ENCODE measurements at regions not wholly inside any gene's neighbourhood (a gene's known extent, or its start where the extent isn't known, plus 50 kb on each side); places are given as distances from the start of the nearest gene placed in this dataset.

- TF ChIP-seq GATA2 (IDR thresholded peaks at IDR 0.05; ENCODE audit: low read depth, low read length), result no peak
Measured at GRCh38 chr15:34700891-34701427, 53.8 kb downstream of the GJD2 start.

- TF ChIP-seq GATA2 (IDR thresholded peaks at IDR 0.05; ENCODE audit: low read depth, low read length) (no peak), GATA3 (IDR thresholded peaks at IDR 0.05; ENCODE audit: low read depth, low read length) (no peak)
Measured at GRCh38 chr15:34699968-34700640, 54.7 kb downstream of the GJD2 start.

GRCh38 chr15:34696506-34696905 is 58.3 kb downstream of the GJD2 start:
- no peak for TF ChIP-seq GATA3 (IDR thresholded peaks at IDR 0.05; ENCODE audit: low read depth, low read length)
- no peak for TF ChIP-seq GATA2 (IDR thresholded peaks at IDR 0.05; ENCODE audit: low read depth, low read length)

GRCh38 chr15:34693053-34693744 is 61.6 kb downstream of the GJD2 start:
- TF ChIP-seq GATA2 (IDR thresholded peaks at IDR 0.05; ENCODE audit: low read depth, low read length) (no peak), GATA3 (IDR thresholded peaks at IDR 0.05; ENCODE audit: low read depth, low read length) (no peak)

GRCh38 chr15:34691034-34691433 is 63.8 kb downstream of the GJD2 start:
- TF ChIP-seq GATA3 (IDR thresholded peaks at IDR 0.05; ENCODE audit: low read depth, low read length) (no peak), GATA2 (IDR thresholded peaks at IDR 0.05; ENCODE audit: low read depth, low read length) (no peak)

GRCh38 chr15:34688699-34689098 is 66.1 kb downstream of the GJD2 start:
- TF ChIP-seq GATA3 (IDR thresholded peaks at IDR 0.05; ENCODE audit: low read depth, low read length) (no peak), GATA2 (IDR thresholded peaks at IDR 0.05; ENCODE audit: low read depth, low read length) (no peak)

- TF ChIP-seq GATA2 (IDR thresholded peaks at IDR 0.05; ENCODE audit: low read depth, low read length), result no peak
- TF ChIP-seq GATA3 (IDR thresholded peaks at IDR 0.05; ENCODE audit: low read depth, low read length), result no peak
Measured at GRCh38 chr15:34684351-34684750, 70.4 kb downstream of the GJD2 start.

- TF ChIP-seq GATA2 (IDR thresholded peaks at IDR 0.05; ENCODE audit: low read depth, low read length) (no peak), GATA3 (IDR thresholded peaks at IDR 0.05; ENCODE audit: low read depth, low read length) (no peak)
Measured at GRCh38 chr15:34682674-34683073, 72.1 kb downstream of the GJD2 start.

GRCh38 chr15:34679291-34679690 is 75.5 kb downstream of the GJD2 start:
- no peak; the same call in 1 of the 2 replicates for TF ChIP-seq GATA2 (IDR thresholded peaks at IDR 0.05; ENCODE audit: low read depth, low read length)
- TF ChIP-seq GATA3 (IDR thresholded peaks at IDR 0.05; ENCODE audit: low read depth, low read length), result no peak

- TF ChIP-seq GATA3 (IDR thresholded peaks at IDR 0.05; ENCODE audit: low read depth, low read length) (no peak), GATA2 (IDR thresholded peaks at IDR 0.05; ENCODE audit: low read depth, low read length) (no peak)
Measured at GRCh38 chr15:34673241-34673640, 81.6 kb downstream of the GJD2 start.

- TF ChIP-seq GATA2 (IDR thresholded peaks at IDR 0.05; ENCODE audit: low read depth, low read length) (no peak), GATA3 (IDR thresholded peaks at IDR 0.05; ENCODE audit: low read depth, low read length) (no peak)
Measured at GRCh38 chr15:34665498-34666116, 82.2 kb upstream of the GOLGA8B start.

- TF ChIP-seq GATA2 (IDR thresholded peaks at IDR 0.05; ENCODE audit: low read depth, low read length) (no peak), GATA3 (IDR thresholded peaks at IDR 0.05; ENCODE audit: low read depth, low read length) (no peak)
Measured at GRCh38 chr15:34664418-34664817, 81.0 kb upstream of the GOLGA8B start.

- TF ChIP-seq GATA2 (IDR thresholded peaks at IDR 0.05; ENCODE audit: low read depth, low read length) (no peak), GATA3 (IDR thresholded peaks at IDR 0.05; ENCODE audit: low read depth, low read length) (no peak)
Measured at GRCh38 chr15:34663101-34663500, 79.7 kb upstream of the GOLGA8B start.

- no peak for TF ChIP-seq GATA2 (IDR thresholded peaks at IDR 0.05; ENCODE audit: low read depth, low read length)
Measured at GRCh38 chr15:34659056-34659455, 75.6 kb upstream of the GOLGA8B start.
